ENCODE measurements at regions not wholly inside any gene's neighbourhood (a gene's known extent, or its start where the extent isn't known, plus 50 kb on each side); places are given as distances from the start of the nearest gene placed in this dataset.
"Not testable (repeated sequence)": the region's sequence is repeated elsewhere in the genome, so short reads cannot be mapped to it uniquely, and the experiment has no call there.

- DNase-seq (ENCODE audit: low read depth in 2 of 3, low spot score in 2 of 3) = no peak
Measured at GRCh38 chr6:27679964-27680694, 207.2 kb upstream of the ZNF184 start.

GRCh38 chr6:27679308-27679963 lies 206.5 kb upstream of the ZNF184 start:
- no peak for DNase-seq (ENCODE audit: low read depth in 2 of 3, low spot score in 2 of 3)

GRCh38 chr6:27678469-27678868 lies 205.6 kb upstream of the ZNF184 start:
- DNase-seq (ENCODE audit: low read depth in 2 of 3, low spot score in 2 of 3) = no peak

- DNase-seq (ENCODE audit: low read depth in 2 of 3, low spot score in 2 of 3) = no peak
Measured at GRCh38 chr6:27674882-27675281, 202.0 kb upstream of the ZNF184 start.

- DNase-seq (ENCODE audit: low read depth in 2 of 3, low spot score in 2 of 3) = no peak
Measured at GRCh38 chr6:27672113-27672799, 199.4 kb upstream of the ZNF184 start.

- DNase-seq (ENCODE audit: low read depth in 2 of 3, low spot score in 2 of 3) = no peak
Measured at GRCh38 chr6:27669624-27670301, 196.9 kb upstream of the ZNF184 start.

- no peak for DNase-seq (ENCODE audit: low read depth in 2 of 3, low spot score in 2 of 3)
Measured at GRCh38 chr6:27669295-27669623, 196.4 kb upstream of the ZNF184 start.

- peak; percentile 52 to 72 (median 67) for DNase-seq (ENCODE audit: low read depth in 2 of 3, low spot score in 2 of 3)
Measured at GRCh38 chr6:27668442-27669294, 195.8 kb upstream of the ZNF184 start.

- DNase-seq (ENCODE audit: low read depth in 2 of 3, low spot score in 2 of 3) = no peak
Measured at GRCh38 chr6:27667657-27668441, 194.9 kb upstream of the ZNF184 start.

GRCh38 chr6:27667016-27667656 lies 194.2 kb upstream of the ZNF184 start:
- DNase-seq (ENCODE audit: low read depth in 2 of 3, low spot score in 2 of 3) = no peak

GRCh38 chr6:27662769-27663168 lies 189.9 kb upstream of the ZNF184 start:
- no peak for DNase-seq (ENCODE audit: low read depth in 2 of 3, low spot score in 2 of 3)

- not testable (repeated sequence) for DNase-seq (ENCODE audit: low read depth in 2 of 3, low spot score in 2 of 3)
Measured at GRCh38 chr6:27662212-27662611, 189.3 kb upstream of the ZNF184 start.

- not testable (repeated sequence) for DNase-seq (ENCODE audit: low read depth in 2 of 3, low spot score in 2 of 3)
Measured at GRCh38 chr6:27653143-27653825, 180.4 kb upstream of the ZNF184 start.

GRCh38 chr6:27651371-27651732 lies 178.4 kb upstream of the ZNF184 start:
- no peak for DNase-seq (ENCODE audit: low read depth in 2 of 3, low spot score in 2 of 3)

GRCh38 chr6:27650620-27651370 lies 177.9 kb upstream of the ZNF184 start:
- peak in 1 of 3 experiments; percentile 65 for DNase-seq (ENCODE audit: low read depth in 2 of 3, low spot score in 2 of 3)

- no peak for DNase-seq (ENCODE audit: low read depth in 2 of 3, low spot score in 2 of 3)
Measured at GRCh38 chr6:27644528-27644927, 171.6 kb upstream of the ZNF184 start.

- DNase-seq (ENCODE audit: low read depth in 2 of 3, low spot score in 2 of 3) = no peak
Measured at GRCh38 chr6:27642744-27643456, 170.0 kb upstream of the ZNF184 start.

- DNase-seq (ENCODE audit: low read depth in 2 of 3, low spot score in 2 of 3) = not testable (repeated sequence)
Measured at GRCh38 chr6:27635886-27636285, 163.0 kb upstream of the ZNF184 start.

All from activated CD8-positive, alpha-beta memory T cell treated with anti-CD3 and anti-CD28 coated beads for 48 hours (primary cell).